Tibial artery (tissue), 4 donors: ENCODE measurements at regions not wholly inside any gene's neighbourhood (a gene's known extent, or its start where the extent isn't known, plus 50 kb on each side); places are given as distances from the start of the nearest gene placed in this dataset.

ENCODE experiments used
- DNase-seq, 2 donors: peaks; one replicate each; pipeline ENCODE4 v3.0.0-alpha.2; 2019
- H3K27ac ChIP-seq, 2 donors: fragments of 200-600 bp; sonication (generic) in 1 of 2; 1 replicate in 1 of 2; 2 replicates in 1 of 2; pipeline ENCODE4 v1.5.1; 2018 to 2019; ENCODE audit warnings: mild to moderate bottlenecking in 1 of 2
- H3K27me3 ChIP-seq, 2 donors: fragments of 200-600 bp; sonication (generic) in 1 of 2; one replicate each; pipeline versions ENCODE4 v1.5.1 to v1.6.0; 2016 to 2019
- H3K36me3 ChIP-seq, 3 donors: fragments of 200-600 bp; sonication (generic) in 2 of 3; one replicate each; pipeline ENCODE4 v1.5.1; 2016 to 2019; ENCODE audit warnings: mild to moderate bottlenecking in 2 of 3
- H3K4me1 ChIP-seq, 4 donors: fragments of 200-600 bp; sonication (generic) in 2 of 4; 1 replicate in 3 of 4; 2 replicates in 1 of 4; pipeline ENCODE4 v1.5.1; 2016 to 2019
- H3K4me3 ChIP-seq, 2 donors: fragments of 200-600 bp; sonication (generic) in 1 of 2; 1 replicate in 1 of 2; 2 replicates in 1 of 2; pipeline ENCODE4 v1.5.1; 2018 to 2019; ENCODE audit warnings: mild to moderate bottlenecking in 2 of 2
- H3K9me3 ChIP-seq, 3 donors: fragments of 200-600 bp; sonication (generic) in 1 of 3; one replicate each; pipeline ENCODE4 v1.5.1; 2016 to 2019
- intact Hi-C: fragments of 100-400 bp; cut with DNase I; formaldehyde crosslinking; loops from one replicate; pipeline ENCODE4 v1.15.0; 2023; ENCODE audit warnings: low total_unique reads
- TF ChIP-seq, protein P1 (sequence below), 2 experiments: fragments of 200-600 bp in 1 of 2; fragments of 450-650 bp in 1 of 2; IDR thresholded peaks; one replicate each; pipeline ENCODE4 v1.5.1; 2017 to 2019; ENCODE audit warnings: antibody characterized with exemption in 2 of 2, mild to moderate bottlenecking in 1 of 2, moderate library complexity in 1 of 2

DNA sequence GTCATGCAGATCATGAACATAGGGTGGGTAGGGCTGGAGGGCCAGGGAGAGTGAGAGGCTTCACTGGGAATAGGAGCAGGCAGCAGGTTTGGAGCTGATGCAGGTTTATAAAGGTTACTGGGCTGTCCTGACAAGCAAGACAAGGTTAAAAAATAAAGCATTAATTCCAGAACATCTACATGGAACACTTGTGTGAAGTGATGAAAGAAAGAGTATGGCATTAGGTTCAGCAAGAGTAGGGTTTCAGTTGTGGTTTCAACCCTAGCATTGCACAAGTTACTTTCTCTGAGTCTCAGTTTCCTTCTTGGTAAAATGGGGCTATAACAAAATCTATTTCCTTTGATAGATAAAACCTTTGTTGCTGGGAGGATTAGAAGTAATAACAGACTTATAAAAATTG is 114.6 kb upstream of the SESN3 start:
- no peak for DNase-seq
- Histone ChIP-seq H3K36me3 (no peaks in the 10 kb centered on the region), H3K4me3 (no peak overlapping the region), H3K27me3 (no peaks in the 10 kb centered on the region), H3K27ac (no peak overlapping the region), H3K4me1 (peaks cover 0 to 8% (median 3%) of the 10 kb centered on the region in 4 donors), H3K9me3 (no peaks in the 10 kb centered on the region)
- TF ChIP-seq, protein P1, sequence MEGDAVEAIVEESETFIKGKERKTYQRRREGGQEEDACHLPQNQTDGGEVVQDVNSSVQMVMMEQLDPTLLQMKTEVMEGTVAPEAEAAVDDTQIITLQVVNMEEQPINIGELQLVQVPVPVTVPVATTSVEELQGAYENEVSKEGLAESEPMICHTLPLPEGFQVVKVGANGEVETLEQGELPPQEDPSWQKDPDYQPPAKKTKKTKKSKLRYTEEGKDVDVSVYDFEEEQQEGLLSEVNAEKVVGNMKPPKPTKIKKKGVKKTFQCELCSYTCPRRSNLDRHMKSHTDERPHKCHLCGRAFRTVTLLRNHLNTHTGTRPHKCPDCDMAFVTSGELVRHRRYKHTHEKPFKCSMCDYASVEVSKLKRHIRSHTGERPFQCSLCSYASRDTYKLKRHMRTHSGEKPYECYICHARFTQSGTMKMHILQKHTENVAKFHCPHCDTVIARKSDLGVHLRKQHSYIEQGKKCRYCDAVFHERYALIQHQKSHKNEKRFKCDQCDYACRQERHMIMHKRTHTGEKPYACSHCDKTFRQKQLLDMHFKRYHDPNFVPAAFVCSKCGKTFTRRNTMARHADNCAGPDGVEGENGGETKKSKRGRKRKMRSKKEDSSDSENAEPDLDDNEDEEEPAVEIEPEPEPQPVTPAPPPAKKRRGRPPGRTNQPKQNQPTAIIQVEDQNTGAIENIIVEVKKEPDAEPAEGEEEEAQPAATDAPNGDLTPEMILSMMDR (IDR thresholded peaks at IDR 0.05) = no peak
- intact Hi-C loops = no loop called here

DNA sequence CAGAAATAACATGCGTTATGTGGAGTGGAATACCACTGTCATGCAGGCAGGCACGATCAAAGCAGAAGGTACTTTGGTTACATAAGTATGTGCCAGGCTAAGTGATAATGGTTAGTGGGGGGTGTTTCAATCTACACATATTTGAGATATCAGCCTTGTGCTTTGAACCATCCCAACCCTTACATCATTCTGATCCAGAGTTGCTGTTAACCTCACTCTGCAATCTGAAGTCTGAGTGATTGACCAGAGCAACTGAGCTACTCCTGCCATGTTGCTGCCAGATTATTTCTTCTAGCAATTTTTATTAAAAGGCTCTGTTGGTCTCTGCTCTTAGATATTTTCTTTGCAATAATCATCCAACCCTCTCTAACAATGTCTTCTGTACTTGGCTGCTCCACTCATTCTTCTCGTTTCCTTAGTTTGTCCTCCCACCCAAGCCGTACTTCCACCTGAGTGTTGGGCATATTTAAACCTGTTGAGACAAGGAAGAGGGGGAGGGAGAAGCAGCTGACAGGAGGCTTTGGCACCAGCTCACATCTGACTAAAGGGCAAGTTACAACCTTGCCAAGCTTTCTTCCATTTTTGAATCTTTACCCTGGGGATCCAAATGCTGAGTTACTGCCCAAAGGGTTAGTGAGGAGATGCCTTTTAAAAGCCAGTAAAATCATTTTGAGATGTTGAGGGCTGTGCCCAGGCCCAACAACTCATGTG is 114.1 kb upstream of the SESN3 start:
- Histone ChIP-seq H3K4me3 (no peak overlapping the region), H3K27me3 (no peaks in the 10 kb centered on the region), H3K4me1 (peaks cover 0 to 13% (median 3%) of the 10 kb centered on the region in 4 donors), H3K27ac (no peak overlapping the region), H3K36me3 (no peaks in the 10 kb centered on the region), H3K9me3 (no peaks in the 10 kb centered on the region)
- DNase-seq = no peak
- intact Hi-C loops = no loop called here
- TF ChIP-seq, protein P1 (IDR thresholded peaks at IDR 0.05) = no peak

DNA sequence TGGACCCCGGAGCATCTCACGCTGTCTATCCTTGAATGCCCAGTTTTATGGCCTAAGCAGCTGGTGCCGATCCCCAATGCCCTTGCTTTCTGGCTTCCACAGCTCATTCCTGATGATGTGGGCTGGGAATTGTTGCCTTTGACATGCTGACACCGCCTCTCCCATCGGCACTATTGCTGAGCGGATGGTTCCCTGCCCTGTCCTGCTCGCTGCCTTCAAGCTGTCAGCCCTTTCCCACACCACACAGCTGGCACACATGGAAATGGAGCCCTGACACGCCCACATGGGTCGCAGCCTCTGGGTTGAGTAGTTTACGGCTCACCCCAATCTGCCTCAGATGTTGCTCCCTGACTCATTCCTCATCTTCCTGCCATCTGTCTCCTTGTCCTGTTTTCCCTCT is 110.2 kb upstream of the SESN3 start:
- H3K27me3 ChIP-seq = no peaks in the 10 kb centered on the region
- intact Hi-C loops = no loop called here
- no peak overlapping the region for H3K4me3 ChIP-seq
- TF ChIP-seq, protein P1 (IDR thresholded peaks at IDR 0.05) = no peak
- H3K4me1 ChIP-seq = peaks cover 0 to 51% (median 35%) of the 10 kb centered on the region in 4 donors
- H3K36me3 ChIP-seq = no peaks in the 10 kb centered on the region
- DNase-seq = no peak
- no peaks in the 10 kb centered on the region for H3K9me3 ChIP-seq
- H3K27ac ChIP-seq = peak overlapping the region in 1 of 2 donors; percentile 88

DNA sequence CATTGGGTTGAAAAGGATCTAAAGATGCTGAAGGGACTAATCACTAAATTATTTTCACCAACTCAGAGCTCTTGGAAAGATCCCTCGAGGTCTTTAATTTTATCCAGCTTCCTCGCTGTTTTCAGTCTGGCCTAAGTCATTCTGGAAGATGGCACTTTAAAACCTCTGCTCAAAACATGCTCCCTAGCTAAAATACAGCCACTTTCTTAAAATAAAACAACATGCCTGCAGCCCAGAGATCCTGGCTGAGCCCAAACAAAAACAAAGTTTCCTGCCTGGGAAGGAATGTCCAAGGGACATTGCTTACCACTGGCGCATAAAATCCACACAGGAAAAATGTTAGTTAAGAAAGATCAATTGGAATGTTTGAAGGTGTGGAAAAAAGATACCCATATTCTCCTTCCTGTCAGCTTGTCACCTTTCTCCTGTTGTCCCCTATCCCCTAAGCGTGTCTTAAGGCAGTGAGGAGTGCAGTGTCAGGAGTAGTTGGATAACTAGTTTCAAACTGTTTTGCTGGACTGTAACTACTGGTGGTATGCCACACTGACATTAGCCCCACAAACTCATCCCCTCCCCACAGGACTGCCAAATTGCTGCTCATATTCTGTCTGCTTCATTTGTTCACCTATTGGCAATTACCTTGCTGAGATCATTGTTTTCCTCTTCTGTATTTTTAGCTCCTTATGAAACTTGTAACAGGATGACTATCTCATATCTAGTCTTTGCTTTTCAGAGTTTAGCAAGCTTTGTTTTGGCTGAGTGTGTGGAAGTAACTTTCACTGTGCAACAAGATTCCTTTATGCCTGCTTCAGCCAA is 108.3 kb upstream of the SESN3 start:
- no peak for DNase-seq
- intact Hi-C loops = no loop called here
- H3K4me1 ChIP-seq = peaks cover 0 to 42% (median 32%) of the 10 kb centered on the region in 4 donors

DNA sequence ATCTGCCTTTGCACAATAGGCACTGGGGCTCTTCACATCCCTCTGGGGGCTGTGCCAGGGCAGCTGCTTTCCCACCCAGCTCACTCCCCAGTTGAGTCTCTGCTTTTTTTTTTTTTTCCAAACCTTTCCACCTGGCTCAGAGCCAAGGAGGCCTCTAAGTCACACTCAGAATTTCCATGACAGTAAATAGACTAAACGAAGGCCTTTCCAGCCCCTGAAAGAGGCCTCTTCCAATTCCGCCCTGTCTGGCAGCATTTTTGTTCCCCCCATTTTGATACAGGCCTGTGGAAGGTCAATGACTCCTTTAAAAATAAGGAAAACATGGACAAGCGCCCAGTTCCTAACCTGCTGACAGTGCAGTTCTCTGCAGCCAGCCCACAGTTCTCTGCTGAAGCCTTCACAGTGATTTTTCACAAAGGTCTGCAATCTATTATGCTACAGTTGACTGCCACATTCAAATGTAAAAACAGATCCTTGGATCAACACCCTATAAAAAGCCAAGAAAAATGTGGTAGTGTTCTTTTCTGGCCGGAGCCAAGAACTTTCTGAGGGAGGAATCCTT is 107.5 kb upstream of the SESN3 start:
- no peaks in the 10 kb centered on the region for H3K9me3 ChIP-seq
- no peaks in the 10 kb centered on the region for H3K36me3 ChIP-seq
- no peak overlapping the region for H3K4me3 ChIP-seq
- TF ChIP-seq, protein P1 (IDR thresholded peaks at IDR 0.05) = no peak
- peak overlapping the region; percentile 79 to 88 for H3K27ac ChIP-seq
- H3K27me3 ChIP-seq = no peaks in the 10 kb centered on the region
- DNase-seq = peak; percentile 45 to 69
- H3K4me1 ChIP-seq = peaks cover 0 to 42% (median 32%) of the 10 kb centered on the region in 4 donors
- intact Hi-C loops = no loop called here

More for the DNA sequence above, 108.3 kb upstream of the SESN3 start:
- Histone ChIP-seq H3K9me3 (no peaks in the 10 kb centered on the region), H3K4me3 (no peak overlapping the region), H3K36me3 (no peaks in the 10 kb centered on the region), H3K27me3 (no peaks in the 10 kb centered on the region), H3K27ac (peak overlapping the region; percentile 79 to 88)
- TF ChIP-seq, protein P1 (IDR thresholded peaks at IDR 0.05) = no peak
